SU-DHL-6 (cell line): ENCODE measurements at regions not wholly inside any gene's neighbourhood (a gene's known extent, or its start where the extent isn't known, plus 50 kb on each side); places are given as distances from the start of the nearest gene placed in this dataset.

ENCODE experiments used
- H2AFZ ChIP-seq: fragments of 200-600 bp; sonication (generic); 2 replicates; pipeline ENCODE4 v1.6.1; 2014; ENCODE audit warnings: low read depth, mild to moderate bottlenecking, moderate library complexity, mixed read lengths, antibody characterized with exemption, low read length; ENCODE audit not compliant: severe bottlenecking
- H3F3A ChIP-seq: fragments of 200-600 bp; shearing (Covaris generic); 2 replicates; pipeline ENCODE4 v1.6.0; 2016; ENCODE audit warnings: antibody characterized with exemption, mild to moderate bottlenecking; ENCODE audit not compliant: insufficient read depth
- H3K27ac ChIP-seq: fragments of 200-600 bp; sonication (generic); 2 replicates; pipeline ENCODE4 v1.5.1; 2016; ENCODE audit warnings: low read depth, mild to moderate bottlenecking, low read length, moderate library complexity, mixed read lengths
- H3K27me3 ChIP-seq: fragments of 200-600 bp; sonication (generic), shearing (Covaris generic); 2 replicates; pipeline ENCODE4 v1.6.0; 2014; ENCODE audit warnings: mild to moderate bottlenecking, low read length
- H3K36me3 ChIP-seq: fragments of 200-600 bp; sonication (generic); 2 replicates; pipeline ENCODE4 v1.6.1; 2014; ENCODE audit warnings: mild to moderate bottlenecking, low read length, mixed read lengths
- H3K4me2 ChIP-seq: fragments of 300-600, 200-600 bp; shearing (Covaris generic), sonication (generic); 2 replicates; pipeline ENCODE4 v1.6.0; 2014; ENCODE audit warnings: low read length, low read depth, mild to moderate bottlenecking; ENCODE audit not compliant: poor library complexity, severe bottlenecking
- H3K4me3 ChIP-seq: fragments of 200-600 bp; sonication (generic); 2 replicates; pipeline ENCODE4 v1.5.1; 2014; ENCODE audit warnings: antibody characterized with exemption, low read length, mild to moderate bottlenecking, mixed read lengths; ENCODE audit not compliant: insufficient read depth, poor library complexity, severe bottlenecking
- H3K79me2 ChIP-seq: fragments of 200-600 bp; sonication (generic); 2 replicates; pipeline ENCODE4 v1.6.1; 2014; ENCODE audit warnings: mild to moderate bottlenecking, low read length, moderate library complexity; ENCODE audit not compliant: insufficient read depth
- H3K9ac ChIP-seq: fragments of 200-600 bp; sonication (generic); 2 replicates; pipeline ENCODE4 v1.7.0; 2014; ENCODE audit warnings: mild to moderate bottlenecking, low read length
- H3K9me2 ChIP-seq: fragments of 200-600 bp; sonication (generic); replicated peaks from 2 replicates; pipeline ENCODE4 v1.6.1; 2014; ENCODE audit warnings: low read length; ENCODE audit not compliant: insufficient read depth
- H3K9me3 ChIP-seq: fragments of 200-600 bp; sonication (generic); 2 replicates; pipeline ENCODE4 v1.6.1; 2014; ENCODE audit warnings: low read length, mixed read lengths; ENCODE audit not compliant: insufficient read depth
- H4K20me1 ChIP-seq: fragments of 200-600 bp; sonication (generic); 2 replicates; pipeline ENCODE4 v1.6.1; 2014; ENCODE audit warnings: low read depth, mild to moderate bottlenecking, antibody characterized with exemption, low read length, moderate library complexity, mixed read lengths
- CTCF ChIP-seq: fragments of 200-600 bp; sonication (generic); IDR thresholded peaks from one replicate; pipeline ENCODE4 v1.5.1; 2017; ENCODE audit warnings: antibody characterized with exemption, mild to moderate bottlenecking, low read length, moderate library complexity; ENCODE audit not compliant: insufficient read depth, poor library complexity, severe bottlenecking
- EZH2phosphoT487 ChIP-seq: fragments of 200-600 bp; sonication (generic), shearing (Covaris generic); conservative IDR thresholded peaks from 2 replicates; pipeline ENCODE4 v1.6.1; 2018; ENCODE audit warnings: mild to moderate bottlenecking, antibody characterized with exemption, low read length, moderate library complexity, mixed read lengths

- no peaks in the 10 kb centered on the region for H3K36me3 ChIP-seq
- H3K9me2 ChIP-seq, result no peaks in the 10 kb centered on the region
- no peaks in the 10 kb centered on the region for H3K27me3 ChIP-seq
- H3K79me2 ChIP-seq, result no peaks in the 10 kb centered on the region
- H3K4me3 ChIP-seq, result no peak overlapping the region
- no peak overlapping the region for H2AFZ ChIP-seq
- no peak overlapping the region for H3K27ac ChIP-seq
- H4K20me1 ChIP-seq, result no peaks in the 10 kb centered on the region
- H3K9me3 ChIP-seq, result no peaks in the 10 kb centered on the region
- TF ChIP-seq CTCF (no peak), EZH2phosphoT487 (no peak)
- no peak overlapping the region for H3K9ac ChIP-seq
- H3F3A ChIP-seq, result no peaks in the 10 kb centered on the region
- H3K4me2 ChIP-seq, result no peak overlapping the region
Observed at GRCh38 chr14:49363821-49364751, 222.1 kb downstream of the RPS29 start.

GRCh38 chr14:49362916-49363315 is 223.3 kb downstream of the RPS29 start:
- Histone ChIP-seq H3K27ac (no peak overlapping the region), H3K4me3 (no peak overlapping the region), H4K20me1 (no peaks in the 10 kb centered on the region), H3K27me3 (no peaks in the 10 kb centered on the region), H3K9me2 (no peaks in the 10 kb centered on the region), H3K79me2 (no peaks in the 10 kb centered on the region), H3K9ac (no peak overlapping the region), H2AFZ (no peak overlapping the region), H3F3A (no peaks in the 10 kb centered on the region), H3K36me3 (no peaks in the 10 kb centered on the region), H3K9me3 (no peaks in the 10 kb centered on the region), H3K4me2 (no peak overlapping the region)
- TF ChIP-seq EZH2phosphoT487 (no peak), CTCF (no peak)

- no peak overlapping the region for H3K9ac ChIP-seq
- TF ChIP-seq CTCF, result no peak
- no peak for TF ChIP-seq EZH2phosphoT487
- H2AFZ ChIP-seq, result no peak overlapping the region
- no peak overlapping the region for H3K4me3 ChIP-seq
- H3K4me2 ChIP-seq, result no peak overlapping the region
- H4K20me1 ChIP-seq, result no peaks in the 10 kb centered on the region
- H3K9me2 ChIP-seq, result no peaks in the 10 kb centered on the region
- H3K27me3 ChIP-seq, result no peaks in the 10 kb centered on the region
- no peaks in the 10 kb centered on the region for H3K36me3 ChIP-seq
- H3K79me2 ChIP-seq, result no peaks in the 10 kb centered on the region
- H3K27ac ChIP-seq, result no peak overlapping the region
- H3K9me3 ChIP-seq, result no peaks in the 10 kb centered on the region
- H3F3A ChIP-seq, result no peaks in the 10 kb centered on the region
Observed at GRCh38 chr14:49339130-49339529, 247.1 kb downstream of the RPS29 start.
